Osteoblast (primary cell): ENCODE measurements at regions not wholly inside any gene's neighbourhood (a gene's known extent, or its start where the extent isn't known, plus 50 kb on each side); places are given as distances from the start of the nearest gene placed in this dataset.

Source experiments
- DNase-seq: peaks from one replicate; pipeline ENCODE4 v3.0.0; 2011; ENCODE audit warnings: low spot score, mixed read lengths; ENCODE audit not compliant: insufficient read length; ENCODE audit errors: missing footprints
- H2AFZ ChIP-seq: 2 replicates; pipeline ENCODE4 v1.6.0; 2011; ENCODE audit warnings: mild to moderate bottlenecking, low read length
- H3K27ac ChIP-seq: 2 replicates; pipeline ENCODE4 v1.5.1; 2011; ENCODE audit warnings: mild to moderate bottlenecking, low read depth, low read length, moderate library complexity
- H3K27me3 ChIP-seq: 2 replicates; pipeline ENCODE4 v1.6.0; 2012; ENCODE audit warnings: mild to moderate bottlenecking, control low read depth, inconsistent platforms, low read length, moderate library complexity; ENCODE audit not compliant: insufficient read depth
- H3K36me3 ChIP-seq: 2 replicates; pipeline ENCODE4 v1.5.1; 2011; ENCODE audit warnings: mild to moderate bottlenecking, low read length, control low read depth, moderate library complexity; ENCODE audit not compliant: insufficient read depth
- H3K4me1 ChIP-seq: 2 replicates; pipeline ENCODE4 v1.5.1; 2011; ENCODE audit warnings: mild to moderate bottlenecking, low read length, control low read depth, moderate library complexity; ENCODE audit not compliant: insufficient read depth
- H3K4me2 ChIP-seq: 2 replicates; pipeline ENCODE4 v1.6.0; 2011; ENCODE audit warnings: mild to moderate bottlenecking, low read length; ENCODE audit not compliant: insufficient read depth
- H3K4me3 ChIP-seq: fragments of 200-600 bp; sonication (generic); 3 replicates; pipeline ENCODE4 v1.5.1; 2012; ENCODE audit warnings: mild to moderate bottlenecking, low read length, inconsistent platforms; ENCODE audit not compliant: insufficient read depth
- H3K79me2 ChIP-seq: 2 replicates; pipeline ENCODE4 v1.6.0; 2012; ENCODE audit warnings: mild to moderate bottlenecking, low read length, control low read depth, inconsistent platforms; ENCODE audit not compliant: insufficient read depth
- H3K9me3 ChIP-seq: 2 replicates; pipeline ENCODE4 v1.5.1; 2011; ENCODE audit warnings: low read depth, low read length, control low read depth
- H4K20me1 ChIP-seq: 2 replicates; pipeline ENCODE4 v1.6.0; 2012; ENCODE audit warnings: mild to moderate bottlenecking, low read length, control low read depth; ENCODE audit not compliant: insufficient read depth
- TF ChIP-seq, protein P1 (sequence below): IDR thresholded peaks from 2 replicates; pipeline ENCODE4 v1.5.1; 2011; ENCODE audit warnings: mild to moderate bottlenecking, low read depth, low read length, moderate library complexity; ENCODE audit errors: extremely low read depth

DNA sequence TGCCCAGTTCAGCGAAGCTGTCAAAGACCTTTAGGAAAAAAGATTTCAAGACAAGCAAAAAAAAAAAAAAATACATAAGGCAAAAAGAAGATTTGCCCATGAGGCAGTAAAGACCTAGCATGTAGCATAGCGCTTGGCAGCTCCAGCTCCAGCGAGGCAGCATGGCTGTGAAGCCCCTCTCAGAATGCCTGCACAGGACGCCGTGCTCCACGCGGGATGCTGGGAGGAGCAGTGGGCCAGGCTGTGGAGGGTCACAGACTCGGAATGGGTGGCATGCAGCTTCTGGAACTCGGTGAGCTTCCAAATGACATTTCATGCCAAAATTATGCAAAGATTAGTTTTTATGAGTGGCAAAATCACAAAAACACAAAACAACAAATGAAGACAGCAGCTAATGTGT, 267.3 kb downstream of the ZNF516 start:
- no peak for DNase-seq
- TF ChIP-seq, protein P1, sequence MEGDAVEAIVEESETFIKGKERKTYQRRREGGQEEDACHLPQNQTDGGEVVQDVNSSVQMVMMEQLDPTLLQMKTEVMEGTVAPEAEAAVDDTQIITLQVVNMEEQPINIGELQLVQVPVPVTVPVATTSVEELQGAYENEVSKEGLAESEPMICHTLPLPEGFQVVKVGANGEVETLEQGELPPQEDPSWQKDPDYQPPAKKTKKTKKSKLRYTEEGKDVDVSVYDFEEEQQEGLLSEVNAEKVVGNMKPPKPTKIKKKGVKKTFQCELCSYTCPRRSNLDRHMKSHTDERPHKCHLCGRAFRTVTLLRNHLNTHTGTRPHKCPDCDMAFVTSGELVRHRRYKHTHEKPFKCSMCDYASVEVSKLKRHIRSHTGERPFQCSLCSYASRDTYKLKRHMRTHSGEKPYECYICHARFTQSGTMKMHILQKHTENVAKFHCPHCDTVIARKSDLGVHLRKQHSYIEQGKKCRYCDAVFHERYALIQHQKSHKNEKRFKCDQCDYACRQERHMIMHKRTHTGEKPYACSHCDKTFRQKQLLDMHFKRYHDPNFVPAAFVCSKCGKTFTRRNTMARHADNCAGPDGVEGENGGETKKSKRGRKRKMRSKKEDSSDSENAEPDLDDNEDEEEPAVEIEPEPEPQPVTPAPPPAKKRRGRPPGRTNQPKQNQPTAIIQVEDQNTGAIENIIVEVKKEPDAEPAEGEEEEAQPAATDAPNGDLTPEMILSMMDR, result no peak
- Histone ChIP-seq H4K20me1 (no peaks in the 10 kb centered on the region), H3K4me1 (no peaks in the 10 kb centered on the region), H2AFZ (no peak overlapping the region), H3K27me3 (no peaks in the 10 kb centered on the region), H3K36me3 (no peaks in the 10 kb centered on the region), H3K4me3 (no peak overlapping the region), H3K4me2 (no peak overlapping the region), H3K27ac (no peak overlapping the region), H3K9me3 (no peaks in the 10 kb centered on the region), H3K79me2 (no peaks in the 10 kb centered on the region)

- H2AFZ ChIP-seq, result no peak overlapping the region
- H4K20me1 ChIP-seq, result no peaks in the 10 kb centered on the region
- TF ChIP-seq, protein P1, result no peak
- no peak for DNase-seq
- no peaks in the 10 kb centered on the region for H3K4me1 ChIP-seq
- no peak overlapping the region for H3K4me2 ChIP-seq
- no peaks in the 10 kb centered on the region for H3K27me3 ChIP-seq
- H3K79me2 ChIP-seq, result no peaks in the 10 kb centered on the region
- H3K4me3 ChIP-seq, result no peak overlapping the region
- no peaks in the 10 kb centered on the region for H3K9me3 ChIP-seq
- no peak overlapping the region for H3K27ac ChIP-seq
- no peaks in the 10 kb centered on the region for H3K36me3 ChIP-seq
These were observed 271.6 kb downstream of the ZNF516 start for GRCh38 chr18:76223403-76223802.

- Histone ChIP-seq H4K20me1 (no peaks in the 10 kb centered on the region), H3K27me3 (no peaks in the 10 kb centered on the region), H2AFZ (no peak overlapping the region), H3K36me3 (no peaks in the 10 kb centered on the region), H3K9me3 (no peaks in the 10 kb centered on the region), H3K27ac (no peak overlapping the region), H3K4me2 (no peak overlapping the region), H3K4me3 (no peak overlapping the region), H3K79me2 (no peaks in the 10 kb centered on the region), H3K4me1 (no peaks in the 10 kb centered on the region)
- DNase-seq, result no peak
- TF ChIP-seq, protein P1, result no peak
These were observed 276.0 kb downstream of the ZNF516 start for GRCh38 chr18:76219023-76219422.

- Histone ChIP-seq H3K4me2 (no peak overlapping the region), H3K79me2 (no peaks in the 10 kb centered on the region), H3K9me3 (no peaks in the 10 kb centered on the region), H3K27ac (no peak overlapping the region), H3K4me3 (no peak overlapping the region), H3K27me3 (no peaks in the 10 kb centered on the region), H4K20me1 (no peaks in the 10 kb centered on the region), H3K36me3 (no peaks in the 10 kb centered on the region), H3K4me1 (no peaks in the 10 kb centered on the region), H2AFZ (no peak overlapping the region)
- TF ChIP-seq, protein P1, result no peak
- no peak for DNase-seq
These were observed 278.9 kb downstream of the ZNF516 start for GRCh38 chr18:76216096-76216495.
